ENCODE measurements at regions not wholly inside any gene's neighbourhood (a gene's known extent, or its start where the extent isn't known, plus 50 kb on each side); places are given as distances from the start of the nearest gene placed in this dataset.
"Not testable (repeated sequence)": the region's sequence is repeated elsewhere in the genome, so short reads cannot be mapped to it uniquely, and the experiment has no call there.

- DNase-seq, result no peak
- no peaks in the 10 kb centered on the region for H3K27me3 ChIP-seq
- no peak overlapping the region for H3K27ac ChIP-seq
- no peaks in the 10 kb centered on the region for H3K4me1 ChIP-seq
- TF ChIP-seq CTCF (IDR thresholded peaks at IDR 0.05), result no peak
- H3K9me3 ChIP-seq, result no peaks in the 10 kb centered on the region
- ATAC-seq, result no peak
- no peaks in the 10 kb centered on the region for H3K36me3 ChIP-seq
- intact Hi-C loops (cut with DNase I), result no loop called here
- H3K4me3 ChIP-seq, result no peak overlapping the region
These were observed 114.8 kb upstream of the SFSWAP start for GRCh38 chr12:131596115-131596514.

- no peak for ATAC-seq
- Histone ChIP-seq H3K27me3 (no peaks in the 10 kb centered on the region), H3K36me3 (no peaks in the 10 kb centered on the region), H3K4me3 (no peak overlapping the region), H3K4me1 (no peaks in the 10 kb centered on the region), H3K9me3 (no peaks in the 10 kb centered on the region), H3K27ac (no peak overlapping the region)
- intact Hi-C loops (cut with DNase I), result no loop called here
- no peak for TF ChIP-seq CTCF (IDR thresholded peaks at IDR 0.05)
- no peak for DNase-seq
These were observed 113.6 kb upstream of the SFSWAP start for GRCh38 chr12:131597333-131597732.

GRCh38 chr12:131598717-131599116 is 112.2 kb upstream of the SFSWAP start:
- H3K4me1 ChIP-seq, result peaks cover under 1% of the 10 kb centered on the region
- no peaks in the 10 kb centered on the region for H3K9me3 ChIP-seq
- ATAC-seq, result no peak
- TF ChIP-seq CTCF (IDR thresholded peaks at IDR 0.05), result no peak
- intact Hi-C loops (cut with DNase I), result no loop called here
- no peak overlapping the region for H3K27ac ChIP-seq
- H3K36me3 ChIP-seq, result no peaks in the 10 kb centered on the region
- no peak for DNase-seq
- no peak overlapping the region for H3K4me3 ChIP-seq
- H3K27me3 ChIP-seq, result no peaks in the 10 kb centered on the region

- Histone ChIP-seq H3K4me3 (no peak overlapping the region), H3K27ac (no peak overlapping the region), H3K9me3 (no peaks in the 10 kb centered on the region), H3K4me1 (peaks cover 6% of the 10 kb centered on the region), H3K36me3 (no peaks in the 10 kb centered on the region), H3K27me3 (no peaks in the 10 kb centered on the region)
- DNase-seq (no peak), ATAC-seq (no peak)
- TF ChIP-seq CTCF (IDR thresholded peaks at IDR 0.05), result no peak
- intact Hi-C loops (cut with DNase I), result no loop called here
These were observed 111.4 kb upstream of the SFSWAP start for GRCh38 chr12:131599190-131600159.

- Histone ChIP-seq H3K27ac (no peak overlapping the region), H3K9me3 (no peaks in the 10 kb centered on the region), H3K4me3 (no peak overlapping the region), H3K4me1 (peaks cover 11% of the 10 kb centered on the region), H3K27me3 (no peaks in the 10 kb centered on the region), H3K36me3 (no peaks in the 10 kb centered on the region)
- intact Hi-C loops (cut with DNase I), result no loop called here
- no peak for TF ChIP-seq CTCF (IDR thresholded peaks at IDR 0.05)
- DNase-seq (no peak), ATAC-seq (no peak)
These were observed 110.7 kb upstream of the SFSWAP start for GRCh38 chr12:131600160-131600532.

GRCh38 chr12:131601499-131601898 is 109.4 kb upstream of the SFSWAP start:
- DNase-seq; intact Hi-C loops (cut with DNase I); H3K27me3 ChIP-seq; H3K27ac ChIP-seq; H3K4me3 ChIP-seq; H3K9me3 ChIP-seq; H3K36me3 ChIP-seq; ATAC-seq: not testable (repeated sequence)
- peaks cover 11% of the 10 kb centered on the region for H3K4me1 ChIP-seq
